HAP-1 (cell line): ENCODE measurements at regions not wholly inside any gene's neighbourhood (a gene's known extent, or its start where the extent isn't known, plus 50 kb on each side); places are given as distances from the start of the nearest gene placed in this dataset.

Source experiments
- DNase-seq, 2 experiments: peaks; one replicate each; pipeline ENCODE4 v3.0.0-alpha.2; 2016 to 2020; ENCODE audit warnings: low spot score in 2 of 2
- H3K27me3 ChIP-seq: fragments of 250-450 bp; sonication (Bioruptor Pico); 2 replicates; pipeline ENCODE4 v1.5.1; 2020; ENCODE audit warnings: low read depth, mild to moderate bottlenecking, moderate library complexity
- H3K36me3 ChIP-seq: fragments of 250-450 bp; sonication (Bioruptor Pico); replicated peaks from 2 replicates; pipeline ENCODE4 v1.5.1; 2020; ENCODE audit warnings: mild to moderate bottlenecking
- H3K4me1 ChIP-seq: fragments of 250-450 bp; sonication (Bioruptor Pico); 2 replicates; pipeline ENCODE4 v1.5.1; 2020; ENCODE audit warnings: mild to moderate bottlenecking
- H3K4me3 ChIP-seq: fragments of 250-450 bp; sonication (Bioruptor Pico); 2 replicates; pipeline ENCODE4 v1.5.1; 2020; ENCODE audit warnings: mild to moderate bottlenecking, moderate library complexity
- H3K9me3 ChIP-seq: fragments of 250-450 bp; sonication (Bioruptor Pico); 2 replicates; pipeline ENCODE4 v1.5.1; 2020; ENCODE audit warnings: mild to moderate bottlenecking, moderate library complexity
- in situ Hi-C: fragments of 300-500 bp; cut with MboI; formaldehyde crosslinking; loops from 3 replicates; pipeline ENCODE4 v1.14.3; 2020; ENCODE audit warnings: low sequenced_read_pairs, inconsistent platforms, mixed read lengths

GRCh38 chr3:103105206-103105605 is 670.4 kb downstream of the ZPLD1 start:
- H3K27me3 ChIP-seq, result no peaks in the 10 kb centered on the region
- H3K4me3 ChIP-seq, result no peak overlapping the region
- H3K36me3 ChIP-seq, result no peaks in the 10 kb centered on the region
- no peak for DNase-seq
- in situ Hi-C loops, result no loop called here
- H3K4me1 ChIP-seq, result no peaks in the 10 kb centered on the region
- H3K9me3 ChIP-seq, result no peaks in the 10 kb centered on the region

GRCh38 chr3:103112273-103112672 is 677.5 kb downstream of the ZPLD1 start:
- no peak for DNase-seq
- in situ Hi-C loops, result no loop called here
- Histone ChIP-seq H3K27me3 (no peaks in the 10 kb centered on the region), H3K36me3 (no peaks in the 10 kb centered on the region), H3K9me3 (no peaks in the 10 kb centered on the region), H3K4me3 (no peak overlapping the region), H3K4me1 (no peaks in the 10 kb centered on the region)

DNA sequence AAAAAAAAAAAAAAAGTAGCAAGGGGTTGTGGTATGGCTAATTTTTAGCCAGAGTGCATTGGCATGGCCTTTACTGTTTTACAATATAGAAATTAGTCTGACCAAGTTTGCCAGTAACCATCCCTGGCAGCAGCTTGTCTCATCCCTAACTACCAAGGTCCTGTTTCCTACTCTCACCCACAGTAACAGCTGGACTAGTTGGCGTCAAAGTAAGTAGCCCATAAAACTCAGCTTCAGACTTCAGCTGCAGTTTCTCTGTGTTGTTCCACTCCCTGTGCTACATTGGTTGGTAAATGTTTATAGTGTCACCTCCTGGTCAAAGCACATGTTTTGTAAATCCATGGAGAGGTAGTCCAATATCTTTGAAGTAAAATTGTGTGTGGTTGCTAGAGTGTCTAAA is 691.3 kb downstream of the ZPLD1 start:
- in situ Hi-C loops, result no loop called here

GRCh38 chr3:103127098-103127630 is 692.3 kb downstream of the ZPLD1 start:
- no peaks in the 10 kb centered on the region for H3K36me3 ChIP-seq
- H3K4me3 ChIP-seq, result no peak overlapping the region
- no peaks in the 10 kb centered on the region for H3K9me3 ChIP-seq
- H3K4me1 ChIP-seq, result no peaks in the 10 kb centered on the region
- H3K27me3 ChIP-seq, result no peaks in the 10 kb centered on the region
- DNase-seq, result no peak
- in situ Hi-C loops, result no loop called here

More for the DNA sequence above, 691.3 kb downstream of the ZPLD1 start:
- Histone ChIP-seq H3K27me3 (no peaks in the 10 kb centered on the region), H3K4me3 (no peak overlapping the region), H3K9me3 (no peaks in the 10 kb centered on the region), H3K36me3 (no peaks in the 10 kb centered on the region), H3K4me1 (no peaks in the 10 kb centered on the region)
- DNase-seq, result no peak

- DNase-seq, result no peak
Observed at GRCh38 chr3:103127737-103128136, 692.9 kb downstream of the ZPLD1 start.

DNA sequence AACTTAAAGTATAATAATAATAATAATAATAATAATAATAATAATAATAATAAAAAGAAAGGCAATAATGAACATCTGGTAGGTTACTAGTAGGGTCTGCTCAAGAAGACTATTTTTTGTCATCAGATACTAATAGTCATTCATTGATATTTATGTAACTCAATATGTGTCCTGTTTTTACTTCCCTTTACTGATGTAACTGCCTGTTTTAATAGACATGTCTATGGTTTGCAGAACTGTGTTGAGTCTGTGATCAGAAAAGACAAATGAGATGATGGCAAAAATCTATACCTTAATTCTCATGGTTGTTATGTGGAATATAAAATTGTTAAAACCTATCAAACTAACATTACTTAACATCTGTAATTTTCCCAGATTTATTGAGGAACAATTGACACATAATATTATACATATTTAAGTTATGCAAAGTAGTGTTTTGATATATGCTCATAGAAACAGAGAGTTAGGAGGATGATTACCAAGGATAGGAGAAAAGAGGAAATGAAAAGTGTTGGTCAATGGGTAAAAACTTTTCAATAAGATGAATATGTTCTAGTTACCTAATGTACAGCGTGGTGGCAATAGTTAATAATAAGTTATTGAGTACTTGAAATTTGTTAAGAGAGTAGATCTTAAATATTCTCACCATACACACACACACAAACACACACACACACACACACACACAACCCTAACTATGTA is 699.4 kb downstream of the ZPLD1 start:
- Histone ChIP-seq H3K36me3 (no peaks in the 10 kb centered on the region), H3K4me3 (no peak overlapping the region), H3K4me1 (no peaks in the 10 kb centered on the region), H3K9me3 (no peaks in the 10 kb centered on the region), H3K27me3 (no peaks in the 10 kb centered on the region)
- in situ Hi-C loops, result no loop called here
- no peak for DNase-seq

More at GRCh38 chr3:103127737-103128136, 692.9 kb downstream of the ZPLD1 start:
- no peaks in the 10 kb centered on the region for H3K4me1 ChIP-seq
- no peak overlapping the region for H3K4me3 ChIP-seq
- H3K9me3 ChIP-seq, result no peaks in the 10 kb centered on the region
- in situ Hi-C loops, result no loop called here
- no peaks in the 10 kb centered on the region for H3K36me3 ChIP-seq
- H3K27me3 ChIP-seq, result no peaks in the 10 kb centered on the region

DNA sequence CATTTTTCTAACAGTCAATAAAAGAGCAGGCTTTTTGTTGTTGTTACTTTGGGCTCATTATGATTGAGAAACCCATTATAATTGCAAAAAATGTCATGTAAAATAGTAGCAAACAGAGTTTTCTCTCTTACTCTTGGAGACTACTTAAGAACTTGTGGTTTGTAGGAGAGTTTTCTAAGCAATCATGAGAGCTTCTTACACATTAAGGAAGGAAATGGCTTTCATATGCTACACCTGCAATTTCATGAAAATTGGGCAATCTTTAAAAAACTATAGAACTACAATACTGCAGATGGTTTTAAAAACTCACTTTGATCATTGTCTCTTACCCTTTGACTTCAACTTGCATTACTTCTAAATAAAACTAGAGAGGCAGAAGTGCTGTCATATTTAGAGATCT is 701.8 kb downstream of the ZPLD1 start:
- DNase-seq, result no peak
- in situ Hi-C loops, result no loop called here
- Histone ChIP-seq H3K36me3 (no peaks in the 10 kb centered on the region), H3K4me3 (no peak overlapping the region), H3K9me3 (no peaks in the 10 kb centered on the region), H3K27me3 (0 out of 2 replicates have a peak, but pooled peaks cover 3% of the 10 kb centered on the region), H3K4me1 (no peaks in the 10 kb centered on the region)

- DNase-seq, result no peak
- H3K36me3 ChIP-seq, result no peaks in the 10 kb centered on the region
- H3K4me1 ChIP-seq, result no peaks in the 10 kb centered on the region
- H3K27me3 ChIP-seq, result 0 out of 2 replicates have a peak, but pooled peaks cover 3% of the 10 kb centered on the region
- in situ Hi-C loops, result no loop called here
- no peaks in the 10 kb centered on the region for H3K9me3 ChIP-seq
- H3K4me3 ChIP-seq, result no peak overlapping the region
Observed at GRCh38 chr3:103137830-103138229, 703.0 kb downstream of the ZPLD1 start.

DNA sequence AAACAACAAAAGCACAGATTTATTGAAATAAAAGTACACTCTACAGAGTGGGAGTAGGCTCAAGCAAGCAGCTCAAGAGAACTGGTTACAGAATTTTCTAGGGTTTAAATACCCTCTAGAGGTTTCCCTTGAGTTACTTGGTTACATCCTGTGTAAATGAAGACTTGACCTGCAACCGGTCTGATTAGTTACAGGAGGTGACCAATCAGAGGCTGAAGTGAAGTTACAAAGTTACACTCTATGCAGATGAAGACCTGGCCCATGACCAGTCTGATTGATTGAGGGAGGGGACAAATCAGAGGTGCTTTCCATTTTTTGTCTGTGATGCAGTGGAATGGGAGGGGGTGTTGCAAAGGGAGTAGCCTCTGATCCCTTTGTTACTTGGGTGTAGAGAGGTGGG is 723.4 kb downstream of the ZPLD1 start:
- Histone ChIP-seq H3K9me3 (no peaks in the 10 kb centered on the region), H3K36me3 (no peaks in the 10 kb centered on the region), H3K4me3 (no peak overlapping the region), H3K27me3 (no peaks in the 10 kb centered on the region), H3K4me1 (no peaks in the 10 kb centered on the region)
- no peak for DNase-seq
- in situ Hi-C loops, result no loop called here

DNA sequence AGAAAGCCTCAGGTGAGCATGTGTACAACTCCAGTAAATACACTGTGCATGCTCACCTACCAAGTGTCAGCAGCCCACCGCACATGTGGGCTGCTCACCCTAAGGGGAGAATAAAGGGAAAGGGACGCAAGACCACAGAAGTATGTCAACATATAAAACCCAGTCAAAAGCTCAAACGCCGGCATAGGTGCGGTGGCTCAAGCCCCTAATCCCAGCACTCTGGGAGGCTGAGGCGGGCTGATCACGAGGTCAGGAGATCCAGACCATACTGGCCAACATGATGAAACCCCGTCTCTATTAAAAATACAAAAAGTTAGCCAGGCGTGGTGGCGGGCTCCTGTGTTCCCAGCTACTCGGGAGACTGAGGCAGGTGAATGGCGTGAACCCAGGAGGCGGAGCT is 732.1 kb downstream of the ZPLD1 start:
- in situ Hi-C loops, result no loop called here
- Histone ChIP-seq H3K4me3 (no peak overlapping the region), H3K9me3 (no peaks in the 10 kb centered on the region), H3K27me3 (no peaks in the 10 kb centered on the region), H3K36me3 (no peaks in the 10 kb centered on the region), H3K4me1 (no peaks in the 10 kb centered on the region)
- DNase-seq, result no peak

DNA sequence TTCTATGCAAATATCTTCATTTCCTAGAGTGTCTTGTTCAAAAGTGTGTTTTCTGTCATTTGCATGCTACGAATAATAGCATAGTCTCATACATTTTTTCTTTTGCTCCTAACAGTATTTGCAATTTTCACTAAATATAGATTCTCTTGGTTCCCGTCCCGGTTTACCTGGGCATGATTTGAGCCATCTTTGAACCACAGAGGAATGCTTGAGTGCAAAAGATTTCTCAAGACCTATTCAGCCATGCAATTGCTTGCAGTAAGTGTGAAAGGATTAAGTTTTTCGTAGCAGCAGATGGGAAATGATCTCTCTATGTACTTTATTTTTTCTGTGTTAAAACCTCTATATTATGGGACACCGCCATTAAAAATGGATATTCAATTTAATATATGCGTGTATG is 733.0 kb downstream of the ZPLD1 start:
- Histone ChIP-seq H3K4me3 (no peak overlapping the region), H3K27me3 (no peaks in the 10 kb centered on the region), H3K4me1 (no peaks in the 10 kb centered on the region), H3K36me3 (no peaks in the 10 kb centered on the region), H3K9me3 (no peaks in the 10 kb centered on the region)
- in situ Hi-C loops, result no loop called here
- DNase-seq, result no peak

DNA sequence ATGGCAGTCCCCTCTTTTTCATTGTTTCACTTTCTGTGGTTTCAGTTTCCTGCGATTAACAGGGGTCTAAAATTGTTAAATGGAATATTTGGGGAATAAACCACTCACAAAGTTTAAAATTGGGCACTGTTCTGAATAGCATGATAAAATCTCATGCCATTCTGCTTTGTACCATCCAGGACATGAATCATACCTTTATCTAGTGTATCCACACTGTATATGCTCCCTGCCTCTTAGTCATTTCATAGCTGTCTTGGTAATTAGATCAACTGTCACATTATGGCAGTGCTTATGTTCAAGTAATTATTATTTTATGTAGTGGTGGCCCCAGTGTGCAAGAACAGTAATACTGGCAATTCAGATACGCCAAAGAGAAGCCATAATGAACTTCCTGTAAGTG is 734.5 kb downstream of the ZPLD1 start:
- Histone ChIP-seq H3K9me3 (no peaks in the 10 kb centered on the region), H3K4me1 (no peaks in the 10 kb centered on the region), H3K36me3 (no peaks in the 10 kb centered on the region), H3K4me3 (no peak overlapping the region), H3K27me3 (no peaks in the 10 kb centered on the region)
- in situ Hi-C loops, result no loop called here
- DNase-seq, result no peak

- DNase-seq, result no peak
- H3K4me1 ChIP-seq, result no peaks in the 10 kb centered on the region
- no peak overlapping the region for H3K4me3 ChIP-seq
- no peaks in the 10 kb centered on the region for H3K36me3 ChIP-seq
- H3K27me3 ChIP-seq, result no peaks in the 10 kb centered on the region
- H3K9me3 ChIP-seq, result no peaks in the 10 kb centered on the region
- in situ Hi-C loops, result no loop called here
Observed at GRCh38 chr3:103170651-103171050, 735.8 kb downstream of the ZPLD1 start.

- in situ Hi-C loops, result no loop called here
- H3K27me3 ChIP-seq, result no peaks in the 10 kb centered on the region
- no peaks in the 10 kb centered on the region for H3K36me3 ChIP-seq
- H3K4me3 ChIP-seq, result no peak overlapping the region
- no peak for DNase-seq
- no peaks in the 10 kb centered on the region for H3K4me1 ChIP-seq
- H3K9me3 ChIP-seq, result no peaks in the 10 kb centered on the region
Observed at GRCh38 chr3:103173940-103174339, 739.1 kb downstream of the ZPLD1 start.

- in situ Hi-C loops, result no loop called here
- Histone ChIP-seq H3K27me3 (no peaks in the 10 kb centered on the region), H3K4me3 (no peak overlapping the region), H3K36me3 (no peaks in the 10 kb centered on the region), H3K4me1 (no peaks in the 10 kb centered on the region), H3K9me3 (no peaks in the 10 kb centered on the region)
- no peak for DNase-seq
Observed at GRCh38 chr3:103181160-103181559, 746.3 kb downstream of the ZPLD1 start.
